SW 1271 (cell line): ENCODE measurements at regions not wholly inside any gene's neighbourhood (a gene's known extent, or its start where the extent isn't known, plus 50 kb on each side); places are given as distances from the start of the nearest gene placed in this dataset.

Experiments used
- DNase-seq, 2 experiments: peaks; one replicate each; lab custom pipeline; 2025; lab: John Stamatoyannopoulos, UW

GRCh38 chr5:51908215-51908614 is 525.0 kb downstream of the ISL1 start:
- DNase-seq, result no peak

GRCh38 chr5:51944500-51945125 is 561.4 kb downstream of the ISL1 start:
- DNase-seq, result no peak

GRCh38 chr5:51958473-51958872 is 575.2 kb downstream of the ISL1 start:
- DNase-seq, result no peak

GRCh38 chr5:51960617-51961121 is 577.4 kb downstream of the ISL1 start:
- peak; percentile 6 to 66 for DNase-seq

GRCh38 chr5:51961154-51961562 is 577.9 kb downstream of the ISL1 start:
- DNase-seq, result no peak

GRCh38 chr5:51968756-51969155 is 585.5 kb downstream of the ISL1 start:
- DNase-seq, result no peak

- DNase-seq, result no peak
These were observed 591.6 kb downstream of the ISL1 start for GRCh38 chr5:51974834-51975233.

- DNase-seq, result no peak
These were observed 593.8 kb downstream of the ISL1 start for GRCh38 chr5:51977014-51977413.

GRCh38 chr5:51983161-51983560 is 599.9 kb downstream of the ISL1 start:
- DNase-seq, result no peak

- no peak for DNase-seq
These were observed 603.5 kb downstream of the ISL1 start for GRCh38 chr5:51986733-51987132.

- no peak for DNase-seq
These were observed 604.0 kb downstream of the ISL1 start for GRCh38 chr5:51987239-51987638.

GRCh38 chr5:51987669-51988209 is 604.5 kb downstream of the ISL1 start:
- DNase-seq, result no peak

- no peak for DNase-seq
These were observed 605.4 kb downstream of the ISL1 start for GRCh38 chr5:51988634-51989033.

GRCh38 chr5:51990241-51990640 is 607.0 kb downstream of the ISL1 start:
- DNase-seq, result no peak

- DNase-seq, result no peak
These were observed 607.5 kb downstream of the ISL1 start for GRCh38 chr5:51990661-51991180.

- DNase-seq, result no peak
These were observed 608.7 kb downstream of the ISL1 start for GRCh38 chr5:51991940-51992339.

- no peak for DNase-seq
These were observed 612.6 kb downstream of the ISL1 start for GRCh38 chr5:51995773-51996306.

- no peak for DNase-seq
These were observed 613.2 kb downstream of the ISL1 start for GRCh38 chr5:51996356-51996861.

- DNase-seq, result no peak
These were observed 614.3 kb downstream of the ISL1 start for GRCh38 chr5:51997500-51997899.

- DNase-seq, result no peak
These were observed 614.7 kb downstream of the ISL1 start for GRCh38 chr5:51997949-51998348.

GRCh38 chr5:52007230-52007858 is 624.1 kb downstream of the ISL1 start:
- peak in 1 of 2 experiments; percentile 65 for DNase-seq

- DNase-seq, result no peak
These were observed 627.2 kb downstream of the ISL1 start for GRCh38 chr5:52010454-52010853.

GRCh38 chr5:52013523-52013922 is 630.3 kb downstream of the ISL1 start:
- DNase-seq, result no peak
